Vagina (tissue), 2 donors: ENCODE measurements at regions not wholly inside any gene's neighbourhood (a gene's known extent, or its start where the extent isn't known, plus 50 kb on each side); places are given as distances from the start of the nearest gene placed in this dataset.

Experiments
- POLR2A ChIP-seq, 2 donors: fragments of 450-650 bp; IDR thresholded peaks; one replicate each; pipeline ENCODE4 v1.6.1; 2017; ENCODE audit warnings: antibody characterized with exemption in 2 of 2, mild to moderate bottlenecking in 2 of 2, moderate library complexity in 2 of 2
- TF ChIP-seq, protein P1 (sequence below), 3 experiments: fragments of 450-650 bp in 2 of 3; fragments of 200-600 bp in 1 of 3; sonication (generic) in 1 of 3; IDR thresholded peaks; one replicate each; pipeline ENCODE4 v1.5.1; 2017 to 2019; ENCODE audit warnings: antibody characterized with exemption in 3 of 3, mild to moderate bottlenecking in 2 of 3, moderate library complexity in 2 of 3

DNA sequence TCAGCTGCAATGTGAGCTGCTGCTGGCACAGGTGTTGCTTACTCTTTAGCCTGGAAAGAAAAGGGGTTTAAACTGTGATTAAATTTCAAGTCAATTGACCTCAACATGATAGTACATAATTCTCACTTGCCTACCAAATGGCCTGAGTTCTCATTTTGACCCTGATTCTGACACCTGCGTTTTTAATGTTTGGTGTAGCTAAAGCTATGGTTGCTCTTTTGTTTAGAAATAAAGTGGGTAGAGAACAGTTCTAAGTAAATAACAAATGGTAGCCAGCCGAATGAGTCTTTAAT lies 100.8 kb upstream of the SOX2 start:
- TF ChIP-seq, protein P1, sequence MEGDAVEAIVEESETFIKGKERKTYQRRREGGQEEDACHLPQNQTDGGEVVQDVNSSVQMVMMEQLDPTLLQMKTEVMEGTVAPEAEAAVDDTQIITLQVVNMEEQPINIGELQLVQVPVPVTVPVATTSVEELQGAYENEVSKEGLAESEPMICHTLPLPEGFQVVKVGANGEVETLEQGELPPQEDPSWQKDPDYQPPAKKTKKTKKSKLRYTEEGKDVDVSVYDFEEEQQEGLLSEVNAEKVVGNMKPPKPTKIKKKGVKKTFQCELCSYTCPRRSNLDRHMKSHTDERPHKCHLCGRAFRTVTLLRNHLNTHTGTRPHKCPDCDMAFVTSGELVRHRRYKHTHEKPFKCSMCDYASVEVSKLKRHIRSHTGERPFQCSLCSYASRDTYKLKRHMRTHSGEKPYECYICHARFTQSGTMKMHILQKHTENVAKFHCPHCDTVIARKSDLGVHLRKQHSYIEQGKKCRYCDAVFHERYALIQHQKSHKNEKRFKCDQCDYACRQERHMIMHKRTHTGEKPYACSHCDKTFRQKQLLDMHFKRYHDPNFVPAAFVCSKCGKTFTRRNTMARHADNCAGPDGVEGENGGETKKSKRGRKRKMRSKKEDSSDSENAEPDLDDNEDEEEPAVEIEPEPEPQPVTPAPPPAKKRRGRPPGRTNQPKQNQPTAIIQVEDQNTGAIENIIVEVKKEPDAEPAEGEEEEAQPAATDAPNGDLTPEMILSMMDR (IDR thresholded peaks at IDR 0.05) = no peak
- no peak for TF ChIP-seq POLR2A (IDR thresholded peaks at IDR 0.05)
